GM04504 (cell line): ENCODE measurements at regions not wholly inside any gene's neighbourhood (a gene's known extent, or its start where the extent isn't known, plus 50 kb on each side); places are given as distances from the start of the nearest gene placed in this dataset.

Experiments
- DNase-seq: peaks from one replicate; pipeline ENCODE4 v3.0.0-alpha.2; 2012; ENCODE audit warnings: low read depth

- DNase-seq, result no peak
These were observed 93.0 kb downstream of the PPP1R3A start for GRCh38 chr7:113825832-113826231.

GRCh38 chr7:113824117-113824823 is 94.5 kb downstream of the PPP1R3A start:
- DNase-seq, result no peak

GRCh38 chr7:113819474-113819873 is 99.3 kb downstream of the PPP1R3A start:
- DNase-seq, result no peak

GRCh38 chr7:113816639-113817038 is 102.2 kb downstream of the PPP1R3A start:
- no peak for DNase-seq

DNA sequence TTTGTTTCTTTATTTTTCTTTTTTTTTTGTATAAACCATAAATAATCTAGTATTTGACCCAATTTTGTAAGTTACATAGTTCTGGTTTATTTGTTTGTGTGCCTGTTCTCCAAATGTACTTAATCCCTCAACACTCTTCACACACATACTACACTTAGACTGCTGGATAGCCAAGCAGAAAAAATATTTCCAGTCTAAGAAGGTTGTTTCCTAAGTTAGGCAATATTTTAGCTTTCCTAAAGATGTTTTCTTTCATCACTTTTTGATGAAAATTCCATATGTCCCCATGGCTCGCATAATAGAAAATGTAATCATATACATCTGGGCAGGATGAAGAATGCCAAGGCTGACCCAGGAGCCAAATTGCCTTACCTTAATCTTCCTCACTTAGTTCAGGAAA is 105.3 kb downstream of the PPP1R3A start:
- DNase-seq, result no peak

- no peak for DNase-seq
These were observed 106.1 kb downstream of the PPP1R3A start for GRCh38 chr7:113812591-113813255.

DNA sequence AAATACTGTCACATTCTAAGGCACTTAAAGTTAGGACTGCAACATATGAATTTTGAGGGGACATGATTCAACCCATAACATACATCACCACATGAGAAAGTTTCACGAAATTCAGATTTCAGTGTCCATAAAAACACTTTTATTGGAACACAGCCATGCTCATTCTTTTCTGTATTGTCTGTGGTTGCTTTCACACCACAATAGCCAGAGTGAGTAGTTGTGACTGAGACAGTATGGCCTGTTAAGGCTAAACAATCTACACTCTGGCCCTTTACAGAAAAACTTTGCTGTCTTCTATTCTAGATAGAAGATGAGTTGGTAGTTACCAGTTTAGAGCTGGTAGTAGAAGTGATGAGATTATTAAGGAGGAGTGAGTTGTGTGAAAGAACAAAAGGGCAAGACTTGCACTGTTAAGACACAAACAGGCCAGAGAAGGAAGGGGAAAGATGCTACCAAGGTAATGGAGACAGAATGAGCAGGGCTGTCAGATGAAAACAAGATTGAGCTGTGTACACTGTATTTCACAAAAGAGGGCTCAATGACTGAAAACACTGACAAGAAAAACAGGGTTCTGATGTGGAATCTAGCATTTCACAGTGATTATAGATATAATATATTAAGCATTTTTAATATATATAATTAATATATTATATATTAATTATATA is 108.6 kb downstream of the PPP1R3A start:
- DNase-seq, result no peak

GRCh38 chr7:113809581-113809980 is 109.2 kb downstream of the PPP1R3A start:
- DNase-seq, result no peak

DNA sequence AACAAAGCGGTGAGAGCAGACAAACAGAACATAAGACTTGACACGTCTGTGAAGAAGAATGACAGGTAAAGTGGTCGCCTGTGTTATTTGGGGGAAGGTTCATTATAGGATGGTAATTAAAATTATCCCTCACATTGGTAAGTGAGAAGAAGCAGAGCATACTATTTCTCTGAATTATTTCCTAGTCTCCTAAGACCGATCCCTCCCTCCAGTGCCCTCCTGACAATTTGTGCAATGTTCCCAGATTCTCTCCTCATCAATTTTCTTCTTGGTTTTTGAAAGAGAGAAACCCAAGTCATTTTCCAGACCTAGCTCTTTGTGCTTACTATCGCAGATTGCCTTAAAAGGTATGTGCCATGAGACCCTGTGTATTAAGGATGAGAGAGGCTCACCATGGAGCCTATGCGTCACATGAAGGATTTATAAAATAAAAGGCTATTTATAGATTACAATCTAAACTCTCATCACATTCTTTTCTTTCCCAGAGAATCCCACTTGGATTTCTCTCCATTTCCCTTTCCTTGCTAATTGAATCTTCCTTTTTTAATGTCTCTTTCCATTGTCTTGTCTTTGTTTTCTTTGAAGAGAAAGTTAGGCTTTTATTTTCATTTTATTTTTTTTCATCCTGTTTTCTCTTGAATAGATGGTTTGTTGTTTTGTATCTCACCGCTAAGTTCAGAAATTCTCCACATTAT is 112.0 kb downstream of the PPP1R3A start:
- no peak for DNase-seq

GRCh38 chr7:113805976-113806375 is 112.8 kb downstream of the PPP1R3A start:
- no peak for DNase-seq

- DNase-seq, result no peak
These were observed 114.2 kb downstream of the PPP1R3A start for GRCh38 chr7:113804475-113805095.

DNA sequence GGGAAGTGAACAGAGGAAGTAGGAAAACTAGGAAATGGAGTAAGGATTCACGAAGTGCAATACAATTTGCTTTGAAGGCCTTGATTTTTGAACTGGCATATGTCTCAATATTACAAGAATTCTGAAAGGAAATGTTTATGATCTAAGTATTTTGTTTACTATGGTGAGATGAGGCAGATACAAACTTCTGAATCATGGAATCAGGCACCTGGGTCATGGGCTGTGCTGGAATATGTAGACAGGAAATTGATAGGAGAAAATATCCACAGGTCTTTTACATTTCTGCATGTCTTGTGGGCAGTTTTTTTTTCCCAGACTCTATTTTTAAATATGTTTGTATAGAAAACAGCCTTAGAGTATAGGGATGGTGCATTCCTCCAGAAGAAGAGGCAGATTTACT is 117.1 kb downstream of the PPP1R3A start:
- DNase-seq, result no peak

- no peak for DNase-seq
These were observed 118.0 kb downstream of the PPP1R3A start for GRCh38 chr7:113800826-113801225.

- DNase-seq, result no peak
These were observed 118.9 kb downstream of the PPP1R3A start for GRCh38 chr7:113799896-113800295.

DNA sequence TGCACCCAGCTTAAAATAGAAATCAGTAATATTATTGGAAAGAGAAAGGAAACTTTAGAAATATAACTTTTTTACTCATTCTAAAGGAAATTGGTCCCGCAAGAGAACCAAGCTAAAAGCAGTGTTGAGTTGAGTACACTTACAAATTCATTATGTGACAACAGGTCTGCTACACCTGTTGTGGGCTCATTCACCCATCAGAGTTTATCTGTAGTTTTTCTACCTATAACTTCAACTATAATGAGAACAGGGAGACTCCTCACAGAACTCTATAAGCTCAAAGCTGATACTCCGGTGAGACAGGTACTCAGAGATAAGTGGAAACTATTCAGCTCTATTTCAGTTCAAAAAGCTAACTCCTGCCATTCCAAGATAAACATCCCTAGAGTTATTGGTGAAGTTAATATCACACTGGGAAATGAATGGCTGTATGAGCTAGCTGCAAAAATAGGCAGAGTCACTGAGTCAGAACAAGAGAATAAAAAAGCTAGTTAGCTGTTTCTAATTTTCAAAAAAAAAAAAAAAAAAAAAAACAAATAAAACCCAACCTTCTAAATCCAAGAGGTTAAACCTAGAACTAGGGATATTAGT is 121.3 kb downstream of the PPP1R3A start:
- no peak for DNase-seq

GRCh38 chr7:113796557-113796956 is 122.3 kb downstream of the PPP1R3A start:
- no peak for DNase-seq

DNA sequence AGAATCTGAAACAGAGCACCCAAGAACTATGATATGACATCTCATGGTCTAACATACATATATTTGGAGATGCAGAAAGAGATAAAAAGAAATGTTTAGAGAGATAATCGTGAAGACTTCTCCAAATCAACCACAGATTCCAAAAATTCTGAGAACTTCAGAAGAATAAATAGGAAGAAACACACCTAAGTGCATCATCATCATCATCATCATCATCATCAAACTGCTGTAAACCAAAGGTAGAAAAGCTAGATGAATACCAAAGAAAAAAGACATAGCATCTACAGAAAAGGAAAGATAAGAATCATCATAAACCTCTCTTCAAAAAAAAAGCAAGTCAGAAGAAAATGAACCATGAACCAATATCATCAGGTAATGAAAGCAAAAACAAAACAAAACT is 124.2 kb downstream of the PPP1R3A start:
- DNase-seq, result no peak

- DNase-seq, result no peak
These were observed 125.6 kb downstream of the PPP1R3A start for GRCh38 chr7:113793171-113793570.

DNA sequence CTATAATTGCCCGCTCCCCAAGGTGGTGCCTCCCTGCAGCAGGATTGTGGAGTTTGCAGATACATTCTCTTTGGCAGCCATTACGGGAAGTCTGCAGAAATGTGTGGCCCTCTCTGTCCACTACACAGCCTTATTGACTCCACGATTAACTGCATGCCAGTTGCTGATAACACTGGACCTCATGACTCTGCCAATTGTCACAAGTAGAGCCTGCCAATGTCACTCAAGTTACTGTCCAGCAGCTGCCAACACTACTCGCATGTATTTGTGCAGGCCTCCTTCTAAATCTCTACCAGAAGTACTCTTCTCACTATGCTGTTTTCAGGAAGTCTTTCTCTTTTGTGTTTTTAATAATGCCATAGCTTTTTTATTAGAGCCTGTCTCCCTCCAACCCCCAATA is 128.8 kb downstream of the PPP1R3A start:
- no peak for DNase-seq

- no peak for DNase-seq
These were observed 131.7 kb downstream of the PPP1R3A start for GRCh38 chr7:113787106-113787505.

DNA sequence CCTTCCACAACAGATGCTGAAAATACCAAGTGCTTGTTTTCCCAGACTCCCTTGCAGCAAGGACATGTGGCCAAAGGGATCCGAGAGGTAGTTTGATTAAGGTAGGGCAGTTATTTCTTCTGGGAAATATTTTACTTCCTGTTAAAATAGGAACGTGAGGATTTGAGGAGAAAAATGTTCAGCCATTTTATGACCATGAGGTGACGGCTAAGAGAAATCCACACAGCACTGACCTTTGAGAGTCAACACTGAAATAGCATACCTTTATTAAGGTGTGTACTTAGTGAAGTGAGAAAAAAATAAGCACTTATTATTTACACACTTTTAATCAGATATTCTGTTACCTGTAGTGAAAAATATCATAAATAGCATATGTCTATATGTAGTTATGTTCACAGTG is 133.9 kb downstream of the PPP1R3A start:
- DNase-seq, result no peak

DNA sequence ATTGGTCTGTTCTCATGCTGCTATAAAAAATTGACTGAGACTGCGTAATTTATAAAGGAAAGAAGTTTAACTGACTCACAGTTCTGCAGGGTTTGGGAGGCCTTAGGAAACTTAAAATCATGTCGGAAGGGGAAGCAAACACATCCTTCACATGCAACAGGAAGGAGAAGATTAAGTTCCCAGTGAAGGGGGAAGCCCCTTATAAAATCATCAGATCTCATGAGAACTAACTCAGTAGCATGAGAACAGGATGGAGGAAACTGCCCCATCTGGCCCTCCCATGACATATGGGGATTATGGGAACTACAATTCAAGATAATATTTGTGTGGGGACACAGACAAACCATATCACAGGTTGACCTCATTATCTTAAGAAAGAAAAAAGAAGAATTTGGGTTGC is 134.5 kb downstream of the PPP1R3A start:
- DNase-seq, result no peak
